GM23338 (cell line): ENCODE measurements at regions not wholly inside any gene's neighbourhood (a gene's known extent, or its start where the extent isn't known, plus 50 kb on each side); places are given as distances from the start of the nearest gene placed in this dataset.

Experiments used
- ATAC-seq: fragments of 200-7000 bp; cut with Tn5 transposase; 3 replicates; pipeline ENCODE4 v1.9.1; 2020
- DNase-seq: peaks from one replicate; pipeline ENCODE4 v3.0.0-alpha.2; 2015; ENCODE audit warnings: low spot score
- H2AFZ ChIP-seq: fragments of 200-600 bp; sonication (generic); 2 replicates; pipeline ENCODE4 v1.8.0; 2016; ENCODE audit warnings: antibody characterized with exemption, mild to moderate bottlenecking, moderate library complexity
- H3F3A ChIP-seq: fragments of 200-600 bp; sonication (generic); replicated peaks from 2 replicates; pipeline ENCODE4 v1.8.0; 2017; ENCODE audit warnings: antibody characterized with exemption, mixed run types, low read depth
- H3K27ac ChIP-seq: fragments of 200-600 bp; sonication (generic); 2 replicates; pipeline ENCODE4 v1.6.1; 2016; ENCODE audit warnings: low read depth
- H3K27me3 ChIP-seq: fragments of 200-600 bp; sonication (generic); 2 replicates; pipeline ENCODE4 v1.8.0; 2016; ENCODE audit warnings: mild to moderate bottlenecking, mixed run types, moderate library complexity; ENCODE audit not compliant: insufficient read depth
- H3K36me3 ChIP-seq: fragments of 200-600 bp; sonication (generic); 2 replicates; pipeline ENCODE4 v1.8.0; 2016; ENCODE audit warnings: mild to moderate bottlenecking; ENCODE audit not compliant: insufficient read depth
- H3K4me1 ChIP-seq: fragments of 200-600 bp; sonication (generic); 2 replicates; pipeline ENCODE4 v1.8.0; 2016; ENCODE audit warnings: mild to moderate bottlenecking, moderate library complexity; ENCODE audit not compliant: insufficient read depth
- H3K4me2 ChIP-seq: fragments of 200-600 bp; sonication (generic); 2 replicates; pipeline ENCODE4 v1.7.1; 2017; ENCODE audit warnings: mixed run types
- H3K4me3 ChIP-seq: fragments of 200-600 bp; sonication (generic); 2 replicates; pipeline ENCODE4 v1.6.1; 2016; ENCODE audit warnings: mixed run types
- H3K79me2 ChIP-seq: fragments of 200-600 bp; sonication (generic); replicated peaks from 2 replicates; pipeline ENCODE4 v1.8.0; 2017; ENCODE audit warnings: mild to moderate bottlenecking; ENCODE audit not compliant: insufficient read depth
- H3K9me2 ChIP-seq: fragments of 200-600 bp; sonication (generic); 2 replicates; pipeline ENCODE4 v1.8.0; 2017; ENCODE audit not compliant: insufficient read depth
- H4K20me1 ChIP-seq: fragments of 200-600 bp; sonication (generic); replicated peaks from 2 replicates; pipeline ENCODE4 v1.8.0; 2017; ENCODE audit warnings: mild to moderate bottlenecking; ENCODE audit not compliant: insufficient read depth
- H3K27ac Mint-ChIP-seq: 2 replicates; pipeline ENCODE4 v1.8.0; 2020; ENCODE audit warnings: inconsistent platforms, mild to moderate bottlenecking, moderate library complexity, mixed read lengths
- H3K27me3 Mint-ChIP-seq: 3 replicates; pipeline ENCODE4 v1.8.0; 2022; ENCODE audit warnings: low read depth, mild to moderate bottlenecking, moderate library complexity, mixed read lengths, inconsistent platforms; ENCODE audit not compliant: insufficient read depth, poor library complexity
- H3K36me3 Mint-ChIP-seq: 3 replicates; pipeline ENCODE4 v1.8.0; 2021; ENCODE audit warnings: low read depth, mild to moderate bottlenecking, inconsistent platforms, moderate library complexity, mixed read lengths
- H3K4me1 Mint-ChIP-seq: 3 replicates; pipeline ENCODE4 v1.8.0; 2020; ENCODE audit warnings: mild to moderate bottlenecking, inconsistent platforms, mixed read lengths
- H3K4me3 Mint-ChIP-seq: 3 replicates; pipeline ENCODE4 v1.8.0; 2021; ENCODE audit warnings: moderate library complexity, mild to moderate bottlenecking, inconsistent platforms, mixed read lengths
- H3K9me3 Mint-ChIP-seq: 3 replicates; pipeline ENCODE4 v1.8.0; 2020; ENCODE audit warnings: moderate library complexity, mild to moderate bottlenecking, inconsistent platforms, mixed read lengths
- CREB1 ChIP-seq: fragments of 250-450 bp; sonication (Bioruptor Pico); IDR thresholded peaks from 2 replicates; pipeline ENCODE4 v1.5.0; 2020; ENCODE audit warnings: low read depth, mild to moderate bottlenecking, moderate library complexity
- CTCF ChIP-seq, 2 experiments: fragments of 200-600 bp in 1 of 2; sonication (generic) in 1 of 2; conservative IDR thresholded peaks; 2 replicates each; pipeline versions ENCODE4 v1.5.1 to v1.6.1; 2016 to 2017; ENCODE audit warnings: antibody characterized with exemption in 2 of 2, low read depth in 2 of 2, mild to moderate bottlenecking in 2 of 2, moderate library complexity in 1 of 2
- EZH2 ChIP-seq: fragments of 200-600 bp; sonication (generic); IDR thresholded peaks from one replicate; pipeline ENCODE4 v1.8.0; 2017; ENCODE audit warnings: antibody characterized with exemption, mild to moderate bottlenecking, low read depth; ENCODE audit not compliant: unreplicated experiment
- EZH2phosphoT487 ChIP-seq: fragments of 200-600 bp; sonication (generic); IDR thresholded peaks from one replicate; pipeline ENCODE4 v1.8.1; 2018; ENCODE audit warnings: antibody characterized with exemption; ENCODE audit not compliant: unreplicated experiment
- JUNB ChIP-seq: IDR thresholded peaks from one replicate; pipeline ENCODE4 v1.6.1; 2016; ENCODE audit warnings: antibody characterized with exemption; ENCODE audit not compliant: unreplicated experiment
- NANOG ChIP-seq: IDR thresholded peaks from 2 replicates; pipeline ENCODE4 v1.6.1; 2016; ENCODE audit warnings: antibody characterized with exemption, borderline replicate concordance
- POLR2AphosphoS5 ChIP-seq: IDR thresholded peaks from 2 replicates; pipeline ENCODE4 v1.6.1; 2016; ENCODE audit warnings: antibody characterized with exemption, low read depth
- STAT1 ChIP-seq: IDR thresholded peaks from one replicate; pipeline ENCODE4 v1.6.1; 2016; ENCODE audit warnings: antibody characterized with exemption; ENCODE audit not compliant: unreplicated experiment
- ZNF114 ChIP-seq: fragments of 250-450 bp; sonication (Bioruptor Pico); IDR thresholded peaks from 2 replicates; pipeline ENCODE4 v1.5.0; 2020; ENCODE audit warnings: mild to moderate bottlenecking, moderate library complexity
- ZNF331 ChIP-seq: fragments of 250-450 bp; sonication (Bioruptor Pico); IDR thresholded peaks from 2 replicates; pipeline ENCODE4 v1.5.0; 2020; ENCODE audit warnings: low read depth, mild to moderate bottlenecking, moderate library complexity
- ZNF462 ChIP-seq: fragments of 250-450 bp; sonication (Bioruptor Pico); IDR thresholded peaks from 2 replicates; pipeline ENCODE4 v1.5.0; 2020; ENCODE audit warnings: mild to moderate bottlenecking, moderate library complexity
- TF ChIP-seq, protein P1 (sequence below): IDR thresholded peaks from one replicate; pipeline ENCODE4 v1.6.1; 2018; ENCODE audit warnings: antibody characterized with exemption; ENCODE audit not compliant: unreplicated experiment
- TF ChIP-seq, protein P2 (sequence below): IDR thresholded peaks from 2 replicates; pipeline ENCODE4 v1.6.1; 2016; ENCODE audit warnings: antibody characterized with exemption

DNA sequence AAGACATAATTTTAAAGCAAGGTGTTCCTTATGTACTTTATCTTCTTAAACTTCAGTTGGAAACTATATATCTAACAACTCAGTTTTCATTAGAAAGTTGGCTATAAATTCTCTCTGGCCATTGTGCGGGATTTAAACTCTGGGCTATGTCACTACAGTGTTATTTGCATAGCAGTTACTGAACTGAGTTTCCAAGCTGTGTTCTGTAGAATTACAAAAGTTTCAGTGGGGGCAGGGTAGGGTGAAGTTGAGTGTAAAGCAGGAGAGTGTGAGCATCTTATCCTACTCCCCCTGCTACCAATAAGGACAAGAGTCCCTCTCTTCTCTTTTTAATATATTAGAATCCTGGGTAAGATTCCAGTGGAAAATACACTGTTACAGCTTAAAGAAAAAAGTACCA is 254.5 kb upstream of the SLITRK2 start:
- H3K27ac Mint-ChIP-seq = no peak overlapping the region

More for the DNA sequence above, 254.5 kb upstream of the SLITRK2 start:
- no peak overlapping the region for H3K27ac ChIP-seq
- H3K9me3 Mint-ChIP-seq = peaks cover 66% of the 10 kb centered on the region
- no peaks in the 10 kb centered on the region for H3K27me3 ChIP-seq
- H3K4me3 Mint-ChIP-seq = no peak overlapping the region
- DNase-seq (no peak), ATAC-seq (no peak)
- no peak overlapping the region for H3K4me3 ChIP-seq
- no peaks in the 10 kb centered on the region for H3K79me2 ChIP-seq
- no peaks in the 10 kb centered on the region for H3K4me1 Mint-ChIP-seq
- no peaks in the 10 kb centered on the region for H4K20me1 ChIP-seq
- no peaks in the 10 kb centered on the region for H3K9me2 ChIP-seq
- H3K36me3 Mint-ChIP-seq = peaks cover 5% of the 10 kb centered on the region; the same call in 2 of the 3 replicates
- H2AFZ ChIP-seq = no peak overlapping the region
- H3K27me3 Mint-ChIP-seq = no peaks in the 10 kb centered on the region
- TF ChIP-seq, protein P1, sequence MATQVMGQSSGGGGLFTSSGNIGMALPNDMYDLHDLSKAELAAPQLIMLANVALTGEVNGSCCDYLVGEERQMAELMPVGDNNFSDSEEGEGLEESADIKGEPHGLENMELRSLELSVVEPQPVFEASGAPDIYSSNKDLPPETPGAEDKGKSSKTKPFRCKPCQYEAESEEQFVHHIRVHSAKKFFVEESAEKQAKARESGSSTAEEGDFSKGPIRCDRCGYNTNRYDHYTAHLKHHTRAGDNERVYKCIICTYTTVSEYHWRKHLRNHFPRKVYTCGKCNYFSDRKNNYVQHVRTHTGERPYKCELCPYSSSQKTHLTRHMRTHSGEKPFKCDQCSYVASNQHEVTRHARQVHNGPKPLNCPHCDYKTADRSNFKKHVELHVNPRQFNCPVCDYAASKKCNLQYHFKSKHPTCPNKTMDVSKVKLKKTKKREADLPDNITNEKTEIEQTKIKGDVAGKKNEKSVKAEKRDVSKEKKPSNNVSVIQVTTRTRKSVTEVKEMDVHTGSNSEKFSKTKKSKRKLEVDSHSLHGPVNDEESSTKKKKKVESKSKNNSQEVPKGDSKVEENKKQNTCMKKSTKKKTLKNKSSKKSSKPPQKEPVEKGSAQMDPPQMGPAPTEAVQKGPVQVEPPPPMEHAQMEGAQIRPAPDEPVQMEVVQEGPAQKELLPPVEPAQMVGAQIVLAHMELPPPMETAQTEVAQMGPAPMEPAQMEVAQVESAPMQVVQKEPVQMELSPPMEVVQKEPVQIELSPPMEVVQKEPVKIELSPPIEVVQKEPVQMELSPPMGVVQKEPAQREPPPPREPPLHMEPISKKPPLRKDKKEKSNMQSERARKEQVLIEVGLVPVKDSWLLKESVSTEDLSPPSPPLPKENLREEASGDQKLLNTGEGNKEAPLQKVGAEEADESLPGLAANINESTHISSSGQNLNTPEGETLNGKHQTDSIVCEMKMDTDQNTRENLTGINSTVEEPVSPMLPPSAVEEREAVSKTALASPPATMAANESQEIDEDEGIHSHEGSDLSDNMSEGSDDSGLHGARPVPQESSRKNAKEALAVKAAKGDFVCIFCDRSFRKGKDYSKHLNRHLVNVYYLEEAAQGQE = no peak
- TF ChIP-seq CREB1 (CRISPR knock-in tag) (no peak), JUNB (no peak), ZNF462 (CRISPR knock-in tag) (no peak), EZH2 (no peak), NANOG (no peak), CTCF (conservative IDR thresholded peaks at IDR 0.05; ENCODE audit: low read depth in 2 of 2) (no peak), ZNF114 (no peak), POLR2AphosphoS5 (no peak), EZH2phosphoT487 (no peak), ZNF331 (no peak), STAT1 (no peak)
- TF ChIP-seq, protein P2, sequence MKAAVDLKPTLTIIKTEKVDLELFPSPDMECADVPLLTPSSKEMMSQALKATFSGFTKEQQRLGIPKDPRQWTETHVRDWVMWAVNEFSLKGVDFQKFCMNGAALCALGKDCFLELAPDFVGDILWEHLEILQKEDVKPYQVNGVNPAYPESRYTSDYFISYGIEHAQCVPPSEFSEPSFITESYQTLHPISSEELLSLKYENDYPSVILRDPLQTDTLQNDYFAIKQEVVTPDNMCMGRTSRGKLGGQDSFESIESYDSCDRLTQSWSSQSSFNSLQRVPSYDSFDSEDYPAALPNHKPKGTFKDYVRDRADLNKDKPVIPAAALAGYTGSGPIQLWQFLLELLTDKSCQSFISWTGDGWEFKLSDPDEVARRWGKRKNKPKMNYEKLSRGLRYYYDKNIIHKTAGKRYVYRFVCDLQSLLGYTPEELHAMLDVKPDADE = no peak
- no peaks in the 10 kb centered on the region for H3K4me1 ChIP-seq
- no peaks in the 10 kb centered on the region for H3F3A ChIP-seq
- no peak overlapping the region for H3K4me2 ChIP-seq
- H3K36me3 ChIP-seq = no peaks in the 10 kb centered on the region
